ENCODE measurements at regions not wholly inside any gene's neighbourhood (a gene's known extent, or its start where the extent isn't known, plus 50 kb on each side); places are given as distances from the start of the nearest gene placed in this dataset.

DNA sequence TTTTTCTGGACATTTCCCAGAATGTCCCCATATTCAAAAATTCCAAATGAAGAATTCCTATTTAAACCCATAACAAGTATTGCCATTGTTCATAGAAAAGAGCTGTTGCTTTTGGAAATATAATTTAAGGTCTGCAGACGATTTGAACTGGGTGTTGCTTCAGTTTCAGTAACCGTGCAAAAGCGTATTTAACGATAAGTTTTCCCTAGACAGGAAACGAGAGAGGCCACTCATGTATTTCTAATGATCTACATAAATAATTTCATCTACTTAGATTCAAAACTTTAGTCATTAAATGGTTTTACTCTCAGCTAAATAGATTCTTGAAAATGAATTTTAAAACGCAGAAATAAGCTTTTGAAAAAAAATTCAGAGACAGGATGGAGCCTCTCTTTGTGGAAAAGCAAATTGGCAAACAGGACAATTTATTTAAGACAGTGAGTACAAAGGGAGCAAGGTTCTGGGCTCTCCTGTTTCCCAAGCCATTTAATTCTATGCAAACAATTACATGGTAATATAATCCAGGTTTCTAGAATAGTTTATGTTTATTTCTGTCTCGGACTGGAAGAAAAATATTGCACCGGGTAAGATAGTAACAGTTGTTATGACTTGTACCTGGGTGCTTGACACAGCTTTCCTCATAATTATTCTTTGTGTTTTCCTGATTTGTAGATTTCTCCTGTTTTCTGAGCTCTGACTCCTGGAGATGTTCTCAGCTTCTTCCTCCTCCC, 263.0 kb downstream of the BAMBI start:
- peak overlapping the region in 2 of 4 donors; percentile 45 to 79 for H3K27ac ChIP-seq
- peaks cover 25% of the 10 kb centered on the region for H3K4me1 ChIP-seq
- ATAC-seq (peak; percentile 7), DNase-seq (no peak)
- intact Hi-C loops (cut with DNase I) = no loop called here
- no peak for TF ChIP-seq POLR2A (IDR thresholded peaks at IDR 0.05)
- TF ChIP-seq CTCF (IDR thresholded peaks at IDR 0.05) = no peak
- no peaks in the 10 kb centered on the region for H3K36me3 ChIP-seq (replicated peaks in 1 of 2; ENCODE audit: insufficient read depth in 1 of 2, low read depth in 2 of 2)
- H3K27me3 ChIP-seq = peaks cover 0 to 9% of the 10 kb centered on the region in 2 donors
- H3K4me3 ChIP-seq = no peak overlapping the region
- no peaks in the 10 kb centered on the region for H3K9me3 ChIP-seq
- 20 to 21% methylated on average over 8 of the region's 8 CpGs for WGBS, 2 donors

DNA sequence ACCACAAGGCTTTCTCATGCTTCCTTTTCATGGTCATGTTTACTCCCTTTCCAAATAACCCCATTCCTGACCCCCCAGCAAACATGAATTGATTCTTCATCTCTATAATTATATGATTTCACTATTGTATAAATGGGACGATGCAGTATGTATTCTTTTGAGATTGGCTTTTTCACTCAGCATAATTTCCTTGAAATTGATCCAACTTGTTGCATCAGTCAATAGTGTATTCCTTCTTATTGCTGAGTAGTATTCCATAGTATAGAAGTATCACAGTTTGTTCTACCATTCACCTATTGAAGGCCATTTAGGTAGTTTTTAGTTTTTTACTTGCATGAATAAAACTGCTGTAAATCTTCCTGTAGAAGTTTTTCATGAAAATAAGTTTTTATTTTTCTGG, 264.7 kb downstream of the BAMBI start:
- WGBS, 2 donors = 84 to 93% methylated on average over 1 of the region's 1 CpG
- no peaks in the 10 kb centered on the region for H3K36me3 ChIP-seq (replicated peaks in 1 of 2; ENCODE audit: insufficient read depth in 1 of 2, low read depth in 2 of 2)
- no peak overlapping the region for H3K4me3 ChIP-seq
- no peak overlapping the region for H3K27ac ChIP-seq
- no peak for TF ChIP-seq CTCF (IDR thresholded peaks at IDR 0.05)
- no peak for TF ChIP-seq POLR2A (IDR thresholded peaks at IDR 0.05)
- no peaks in the 10 kb centered on the region for H3K9me3 ChIP-seq
- peaks cover 25% of the 10 kb centered on the region for H3K4me1 ChIP-seq
- ATAC-seq (no peak), DNase-seq (no peak)
- intact Hi-C loops (cut with DNase I) = no loop called here
- peaks cover 0 to 9% of the 10 kb centered on the region in 2 donors for H3K27me3 ChIP-seq

DNA sequence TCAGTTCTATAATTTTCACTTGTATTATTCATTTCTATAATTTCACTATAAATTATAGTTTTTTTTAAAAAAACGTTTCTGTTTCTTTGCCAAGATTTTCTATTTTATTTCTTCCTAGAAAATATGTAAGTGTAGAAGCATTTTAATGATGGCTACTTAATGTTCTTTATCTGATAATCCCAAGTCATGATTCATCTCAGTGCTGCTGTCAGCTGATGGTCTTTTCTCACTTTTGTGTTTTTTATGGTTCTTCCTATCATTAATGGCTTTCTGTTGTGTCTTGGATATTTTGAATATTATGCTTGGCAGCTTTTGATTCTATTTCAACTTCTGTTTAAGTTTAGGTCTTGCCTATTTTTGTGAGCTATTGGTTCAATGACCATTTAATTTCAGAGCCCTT, 268.6 kb downstream of the BAMBI start:
- 12 to 28% methylated on average over 1 of the region's 1 CpG for WGBS, 2 donors
- Histone ChIP-seq H3K36me3 (replicated peaks in 1 of 2; ENCODE audit: insufficient read depth in 1 of 2, low read depth in 2 of 2) (no peaks in the 10 kb centered on the region), H3K27ac (no peak overlapping the region), H3K4me3 (no peak overlapping the region), H3K9me3 (no peaks in the 10 kb centered on the region), H3K4me1 (no peaks in the 10 kb centered on the region), H3K27me3 (no peaks in the 10 kb centered on the region)
- TF ChIP-seq CTCF (IDR thresholded peaks at IDR 0.05) (no peak), POLR2A (IDR thresholded peaks at IDR 0.05) (no peak)
- intact Hi-C loops (cut with DNase I) = no loop called here
- ATAC-seq (no peak), DNase-seq (no peak)

GRCh38 chr10:28946479-28946878, 269.2 kb downstream of the BAMBI start:
- no peaks in the 10 kb centered on the region for H3K36me3 ChIP-seq (replicated peaks in 1 of 2; ENCODE audit: insufficient read depth in 1 of 2, low read depth in 2 of 2)
- 73 to 78% methylated on average over 2 of the region's 2 CpGs for WGBS, 2 donors
- no peaks in the 10 kb centered on the region for H3K9me3 ChIP-seq
- TF ChIP-seq CTCF (IDR thresholded peaks at IDR 0.05) (no peak), POLR2A (IDR thresholded peaks at IDR 0.05) (no peak)
- no peaks in the 10 kb centered on the region for H3K27me3 ChIP-seq
- no peaks in the 10 kb centered on the region for H3K4me1 ChIP-seq
- H3K27ac ChIP-seq = no peak overlapping the region
- intact Hi-C loops (cut with DNase I) = no loop called here
- H3K4me3 ChIP-seq = no peak overlapping the region
- no peak for ATAC-seq
- no peak for DNase-seq

DNA sequence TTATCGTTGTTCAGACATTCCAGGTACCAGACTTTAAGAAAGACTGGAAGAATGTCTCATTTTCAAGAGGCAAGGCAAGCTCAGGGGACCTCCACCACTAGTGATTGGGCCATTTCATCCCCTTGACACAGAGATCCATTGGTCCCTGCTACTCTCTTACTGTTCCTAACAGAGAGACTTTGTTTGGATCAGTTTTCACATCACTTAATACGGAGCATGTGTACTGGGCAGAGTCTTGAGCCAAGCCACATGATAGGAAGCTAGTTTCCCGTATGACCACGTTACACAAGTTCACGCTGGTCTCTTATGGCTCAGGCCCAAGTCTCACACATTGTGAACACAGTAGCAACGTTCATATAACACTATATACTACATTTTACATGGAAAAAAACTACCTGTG, 269.9 kb downstream of the BAMBI start:
- Histone ChIP-seq H3K27ac (no peak overlapping the region), H3K9me3 (no peaks in the 10 kb centered on the region), H3K4me3 (no peak overlapping the region), H3K4me1 (no peaks in the 10 kb centered on the region), H3K27me3 (no peaks in the 10 kb centered on the region), H3K36me3 (replicated peaks in 1 of 2; ENCODE audit: insufficient read depth in 1 of 2, low read depth in 2 of 2) (no peaks in the 10 kb centered on the region)
- no peak for DNase-seq
- ATAC-seq = no peak
- WGBS, 2 donors = 66 to 83% methylated on average over 6 of the region's 6 CpGs
- intact Hi-C loops (cut with DNase I) = no loop called here
- no peak for TF ChIP-seq POLR2A (IDR thresholded peaks at IDR 0.05)
- no peak for TF ChIP-seq CTCF (IDR thresholded peaks at IDR 0.05)
